SK-N-SH treated with all-trans-retinoic acid at 6 μM for 48 hours (cell line): ENCODE measurements at regions not wholly inside any gene's neighbourhood (a gene's known extent, or its start where the extent isn't known, plus 50 kb on each side); places are given as distances from the start of the nearest gene placed in this dataset.

Experiments used
- BACH2 ChIP-seq: fragments of 250-450 bp; sonication (Bioruptor Pico); IDR thresholded peaks from 2 replicates; pipeline ENCODE4 v1.9.0; 2021; ENCODE audit warnings: mild to moderate bottlenecking, borderline replicate concordance
- PATZ1 ChIP-seq: fragments of 250-450 bp; sonication (Bioruptor Pico); IDR thresholded peaks from 2 replicates; pipeline ENCODE4 v1.8.0; 2020; ENCODE audit warnings: mild to moderate bottlenecking, moderate library complexity, borderline replicate concordance
- POU6F1 ChIP-seq: fragments of 250-450 bp; sonication (Bioruptor Pico); IDR thresholded peaks from 2 replicates; pipeline ENCODE4 v1.8.0; 2021; ENCODE audit warnings: low read depth, mild to moderate bottlenecking, moderate library complexity, borderline replicate concordance
- TOX ChIP-seq: fragments of 250-450 bp; sonication (Bioruptor Pico); IDR thresholded peaks from 2 replicates; pipeline ENCODE4 v1.8.0; 2021; ENCODE audit warnings: mild to moderate bottlenecking, moderate library complexity, borderline replicate concordance
- ZNF70 ChIP-seq: fragments of 450-650 bp; formaldehyde crosslinking; IDR thresholded peaks from 2 replicates; pipeline ENCODE4 v1.5.0; 2020; ENCODE audit warnings: mild to moderate bottlenecking, moderate library complexity

- TF ChIP-seq BACH2 (no peak), TOX (CRISPR knock-in tag) (no peak), PATZ1 (CRISPR knock-in tag) (no peak), ZNF70 (CRISPR knock-in tag) (no peak), POU6F1 (CRISPR knock-in tag) (no peak)
Observed at GRCh38 chr5:53249529-53250200, 140.1 kb upstream of the MOCS2 start.
